ENCODE measurements at regions not wholly inside any gene's neighbourhood (a gene's known extent, or its start where the extent isn't known, plus 50 kb on each side); places are given as distances from the start of the nearest gene placed in this dataset.
A peak's percentile ranks its signal among the peaks of the same experiment; 100 is the strongest.

DNA sequence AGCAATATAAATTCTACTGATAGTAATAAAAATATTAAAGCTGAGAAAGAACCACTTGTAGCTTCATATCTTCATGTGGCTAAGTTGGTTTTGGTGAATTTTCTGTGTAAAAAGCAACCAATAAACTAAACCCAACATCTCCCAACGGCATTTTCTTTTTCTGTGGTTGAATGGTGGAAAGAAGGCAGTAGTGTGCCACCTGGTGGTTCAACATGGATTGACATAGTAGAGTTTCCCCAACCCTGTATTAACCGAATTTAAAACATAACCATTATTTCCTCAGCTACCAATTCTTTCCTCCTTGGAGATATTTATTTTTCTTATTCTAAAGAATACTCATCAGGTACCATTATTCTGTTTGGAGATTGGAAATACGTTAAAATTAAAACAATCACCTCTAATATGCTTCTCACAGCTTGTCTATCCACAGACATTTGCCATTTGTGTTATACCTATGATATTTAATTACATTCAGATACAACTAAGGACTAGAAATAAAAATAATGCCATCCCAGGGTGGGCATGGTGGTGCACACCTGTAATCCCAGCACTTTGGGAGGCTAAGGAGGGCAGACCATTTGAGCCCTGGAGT is 117.1 kb upstream of the EEF1E1 start:
- Histone ChIP-seq H3K9ac (ENCODE audit: control insufficient read depth, insufficient read depth, low read length) (no peak overlapping the region), H3K4me2 (ENCODE audit: control insufficient read depth, insufficient read depth) (no peak overlapping the region), H3K9me3 (replicated peaks; ENCODE audit: control insufficient read depth, insufficient read depth, low read length) (no peaks in the 10 kb centered on the region), H4K20me1 (ENCODE audit: control insufficient read depth, insufficient read depth) (no peaks in the 10 kb centered on the region), H3K4me1 (ENCODE audit: control insufficient read depth, insufficient read depth, low read length) (no peaks in the 10 kb centered on the region), H3K79me2 (ENCODE audit: control insufficient read depth, insufficient read depth, low read length) (no peaks in the 10 kb centered on the region), H3K36me3 (ENCODE audit: control insufficient read depth in 2 of 2, insufficient read depth in 2 of 2, low read length in 1 of 2) (no peaks in the 10 kb centered on the region), H3K27me3 (replicated peaks in 1 of 2; ENCODE audit: control insufficient read depth in 2 of 2, insufficient read depth in 2 of 2, low read length in 1 of 2) (no peaks in the 10 kb centered on the region; a peak in 2 of 4 replicates), H2AFZ (ENCODE audit: control insufficient read depth, low read depth, low read length) (no peak overlapping the region), H3K4me3 (no peak overlapping the region), H3K27ac (ENCODE audit: control insufficient read depth, insufficient read depth) (no peak overlapping the region)
- FAIRE-seq, result peak; percentile 93
- no TSS peak for BruUV-seq (replicated peaks)
- WGBS (ENCODE audit: insufficient coverage, insufficient replicate concordance, low lambda C conversion rate, missing lambda C conversion rate), result 0% methylated on average over 3 of the region's 3 CpGs
- POLR2A ChIA-PET, result no interaction called here
- intact Hi-C loops (cut with micrococcal nuclease; ENCODE audit: unreplicated experiment), result loop anchor here (1.0 to 5.0 kb wide), 4 partner anchors 88 to 497 kb away; partner anchors contain the start of gene BLOC1S5
- RAD21 ChIA-PET (ENCODE audit: unreplicated experiment), result interaction anchor here (0.6 to 4.7 kb wide), 18 partner anchors 9 to 496 kb away, joined by 3 to 203 read pairs (median 5); no protein-coding TSS in a partner anchor
- peak; percentile 84 for ATAC-seq
- TF ChIP-seq CBFB (IDR thresholded peaks at IDR 0.05; ENCODE audit: low read depth) (peak; percentile 53; the same call in 1 of the 2 replicates), RUNX3 (IDR thresholded peaks at IDR 0.05; ENCODE audit: low read length) (peak; percentile 87), SIN3A (IDR thresholded peaks at IDR 0.05; ENCODE audit: low read depth, low read length) (no peak), YY1 (IDR thresholded peaks at IDR 0.05; ENCODE audit: low read depth, low read length) (peak; percentile 50), SMC3 (IDR thresholded peaks at IDR 0.05; ENCODE audit: borderline replicate concordance, low read length) (peak; percentile 91), BHLHE40 (IDR thresholded peaks at IDR 0.05; ENCODE audit: borderline replicate concordance in 1 of 2, low read depth in 2 of 2, low read length in 1 of 2) (peak in 1 of 2 experiments; percentile 10; a peak in 1 of 4 replicates), RAD21 (IDR thresholded peaks at IDR 0.05; ENCODE audit: insufficient read depth, low read depth, low read length) (peak; percentile 85), MTA3 (IDR thresholded peaks at IDR 0.05; ENCODE audit: borderline replicate concordance, low read length) (no peak)
- TF ChIP-seq, protein P1, sequence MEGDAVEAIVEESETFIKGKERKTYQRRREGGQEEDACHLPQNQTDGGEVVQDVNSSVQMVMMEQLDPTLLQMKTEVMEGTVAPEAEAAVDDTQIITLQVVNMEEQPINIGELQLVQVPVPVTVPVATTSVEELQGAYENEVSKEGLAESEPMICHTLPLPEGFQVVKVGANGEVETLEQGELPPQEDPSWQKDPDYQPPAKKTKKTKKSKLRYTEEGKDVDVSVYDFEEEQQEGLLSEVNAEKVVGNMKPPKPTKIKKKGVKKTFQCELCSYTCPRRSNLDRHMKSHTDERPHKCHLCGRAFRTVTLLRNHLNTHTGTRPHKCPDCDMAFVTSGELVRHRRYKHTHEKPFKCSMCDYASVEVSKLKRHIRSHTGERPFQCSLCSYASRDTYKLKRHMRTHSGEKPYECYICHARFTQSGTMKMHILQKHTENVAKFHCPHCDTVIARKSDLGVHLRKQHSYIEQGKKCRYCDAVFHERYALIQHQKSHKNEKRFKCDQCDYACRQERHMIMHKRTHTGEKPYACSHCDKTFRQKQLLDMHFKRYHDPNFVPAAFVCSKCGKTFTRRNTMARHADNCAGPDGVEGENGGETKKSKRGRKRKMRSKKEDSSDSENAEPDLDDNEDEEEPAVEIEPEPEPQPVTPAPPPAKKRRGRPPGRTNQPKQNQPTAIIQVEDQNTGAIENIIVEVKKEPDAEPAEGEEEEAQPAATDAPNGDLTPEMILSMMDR (IDR thresholded peaks at IDR 0.05 in 2 of 3, conservative IDR thresholded peaks at IDR 0.05 in 1 of 3; ENCODE audit: control insufficient read depth in 2 of 3, extremely low read depth in 1 of 3, insufficient read depth in 1 of 3, low read depth in 3 of 3, low read length in 3 of 3), result peak; percentile 63 to 76 (median 70)
- SMC1A ChIA-PET (ENCODE audit: uncharacterized antibody, unreplicated experiment), result interaction anchor here (0.6 to 3.2 kb wide), 35 partner anchors 8 to 942 kb away, joined by 3 to 147 read pairs (median 4); partner anchors contain the start of genes BLOC1S5 and EEF1E1
- in situ Hi-C loops (cut with MboI), result no loop called here
- CTCF ChIA-PET, result interaction anchor here (0.6 to 6.4 kb wide), 49 partner anchors 8 to 564 kb away, joined by 3 to 335 read pairs (median 4); partner anchors contain the start of genes BLOC1S5, BMP6 and EEF1E1
- DNase-seq (ENCODE audit: low read depth, low spot score), result no peak
